Activated CD4-positive, alpha-beta T cell treated with anti-CD3 and anti-CD28 coated beads, Interleukin-2, Interleukin-6, amounts not matched to agents 100 ng/mL and 50 ng/mL, durations not matched to agents 16 hours and 8 hours (primary cell): ENCODE measurements at regions not wholly inside any gene's neighbourhood (a gene's known extent, or its start where the extent isn't known, plus 50 kb on each side); places are given as distances from the start of the nearest gene placed in this dataset.

Experiments
- DNase-seq: peaks from one replicate; pipeline ENCODE4 v3.0.0-alpha.2; 2020

DNA sequence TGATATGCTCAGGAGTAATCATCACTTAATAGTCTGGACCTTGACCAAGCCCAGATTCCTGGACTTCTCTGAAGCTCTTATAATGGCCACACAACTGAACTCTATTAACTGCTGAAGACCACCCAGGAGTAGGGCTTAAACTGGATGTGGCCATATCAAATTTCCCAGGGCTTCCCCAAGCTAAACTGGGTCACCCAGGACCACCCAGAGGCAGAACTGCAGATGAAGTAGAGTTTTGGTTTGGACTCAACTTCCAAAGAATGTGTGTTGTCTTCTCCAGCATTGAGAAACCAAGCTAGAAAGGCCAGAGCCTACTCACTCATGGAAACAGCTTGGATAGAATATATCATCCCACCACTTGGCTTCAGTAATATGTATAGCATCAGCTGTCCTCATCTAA lies 358.2 kb upstream of the MEOX2 start:
- DNase-seq = no peak

DNA sequence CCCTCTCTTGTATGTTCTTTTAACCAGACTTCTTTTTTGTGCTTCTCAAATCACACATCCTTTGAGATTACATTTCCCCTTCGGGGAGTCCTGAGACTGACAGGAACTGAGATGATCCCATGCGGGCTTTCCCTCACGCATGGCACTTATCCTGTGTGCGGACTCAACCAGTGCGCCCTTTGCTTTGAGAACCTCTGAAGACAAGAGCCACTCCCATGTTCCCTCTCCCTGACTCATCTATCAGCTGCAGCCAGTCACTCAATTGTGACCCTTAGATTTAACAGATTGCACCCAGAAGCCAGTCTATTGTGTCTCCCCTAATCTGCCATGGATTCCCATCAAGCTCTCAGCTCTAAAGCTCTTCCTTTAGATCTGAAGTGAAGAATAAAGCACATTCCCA lies 353.9 kb upstream of the MEOX2 start:
- DNase-seq = no peak

- no peak for DNase-seq
Measured at GRCh38 chr7:16038906-16039305, 352.4 kb upstream of the MEOX2 start.

- no peak for DNase-seq
Measured at GRCh38 chr7:16035392-16035791, 348.9 kb upstream of the MEOX2 start.

DNA sequence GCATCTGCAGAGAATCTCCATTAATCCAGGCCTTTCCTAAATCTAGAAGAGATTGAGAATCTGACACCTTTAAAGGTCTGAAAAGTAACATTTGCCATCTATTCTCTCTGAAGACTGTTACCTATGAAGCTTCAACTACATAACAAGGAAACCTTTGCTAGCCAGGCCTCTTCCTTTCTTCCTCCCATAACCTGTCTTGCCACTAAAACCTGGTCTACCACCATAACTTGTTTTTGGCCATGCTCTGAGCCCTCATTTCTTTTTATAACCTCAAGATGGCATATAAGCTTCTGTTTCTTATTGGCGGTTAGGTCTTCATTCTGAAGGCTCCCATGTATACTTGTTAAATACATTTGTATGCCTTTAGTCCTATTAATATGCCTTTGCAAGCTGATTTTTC lies 348.4 kb upstream of the MEOX2 start:
- DNase-seq = no peak

GRCh38 chr7:16034353-16034752 lies 347.9 kb upstream of the MEOX2 start:
- DNase-seq = no peak

DNA sequence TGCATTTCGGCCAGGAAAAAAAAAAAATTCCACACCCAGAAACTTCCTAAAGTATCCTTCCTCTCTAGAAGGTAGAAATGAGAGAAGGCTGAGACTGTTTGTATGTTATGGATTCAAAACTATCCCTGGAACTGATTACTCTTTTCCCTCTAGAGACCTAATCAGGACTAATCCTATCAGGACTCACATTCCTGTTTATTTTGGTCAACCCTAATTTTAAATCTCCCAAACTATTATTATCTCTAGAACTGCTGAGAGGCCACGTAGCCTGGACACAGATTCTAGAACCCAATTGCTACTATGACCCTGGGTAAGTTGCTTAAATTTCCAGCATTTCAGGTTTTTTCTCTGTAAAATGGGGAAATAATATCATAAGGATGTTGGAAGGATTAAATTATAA lies 346.8 kb upstream of the MEOX2 start:
- no peak for DNase-seq

DNA sequence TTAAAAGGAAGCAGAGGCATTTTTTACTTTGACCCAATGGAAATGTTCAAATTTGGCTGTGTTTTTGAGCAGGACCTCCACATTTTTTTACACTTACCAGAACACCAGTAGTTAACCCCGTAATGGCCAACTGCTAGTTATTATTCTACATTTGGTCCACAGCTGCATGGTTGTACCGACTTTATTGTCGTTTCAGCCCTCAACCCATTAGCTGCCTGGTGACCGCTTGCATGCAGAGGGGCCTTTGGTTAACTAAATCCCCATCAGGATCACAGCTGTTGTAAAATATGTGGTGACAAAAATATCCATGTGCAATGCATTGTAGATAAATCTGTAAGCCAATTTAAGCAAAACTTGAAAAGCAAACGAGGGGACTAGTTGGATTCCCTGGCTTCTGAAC lies 342.2 kb upstream of the MEOX2 start:
- DNase-seq = no peak

GRCh38 chr7:16028103-16028502 lies 341.6 kb upstream of the MEOX2 start:
- no peak for DNase-seq

- no peak for DNase-seq
Measured at GRCh38 chr7:16027396-16027795, 340.9 kb upstream of the MEOX2 start.

DNA sequence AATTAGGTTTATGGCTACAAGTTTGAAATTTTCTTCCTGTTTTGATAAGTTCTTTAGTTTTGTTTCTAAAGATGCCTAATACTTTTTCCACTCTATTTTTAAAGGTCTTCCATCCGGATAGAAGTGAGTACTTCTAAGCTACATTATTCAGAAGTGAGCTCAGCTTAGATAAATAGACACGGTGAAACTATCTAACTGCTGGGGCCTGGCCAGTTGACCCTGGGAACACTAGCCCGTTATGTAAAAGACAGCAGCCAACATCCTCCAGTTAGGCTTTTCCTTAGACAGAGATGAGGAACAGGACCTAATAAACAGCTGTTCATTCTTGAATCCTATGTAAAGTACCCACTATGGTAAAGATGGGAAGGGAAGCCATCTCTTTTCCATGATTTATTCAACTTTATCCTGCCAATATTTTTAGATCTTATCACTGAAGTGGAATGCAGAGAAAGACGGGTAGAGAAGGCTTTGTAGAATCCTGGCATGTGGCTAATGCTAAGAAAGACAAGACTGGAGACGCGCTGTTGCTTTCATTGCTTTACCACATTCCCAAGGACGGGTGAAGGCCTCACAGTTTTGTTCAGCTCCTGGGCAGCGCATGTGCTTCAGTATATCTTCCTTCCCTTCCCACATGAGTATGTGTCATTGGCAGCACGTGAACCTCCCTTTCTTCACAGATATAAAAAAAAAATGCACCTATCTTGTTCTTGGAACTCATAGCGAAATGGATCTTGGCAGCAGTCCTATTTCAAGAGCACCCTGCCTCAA lies 340.0 kb upstream of the MEOX2 start:
- no peak for DNase-seq

DNA sequence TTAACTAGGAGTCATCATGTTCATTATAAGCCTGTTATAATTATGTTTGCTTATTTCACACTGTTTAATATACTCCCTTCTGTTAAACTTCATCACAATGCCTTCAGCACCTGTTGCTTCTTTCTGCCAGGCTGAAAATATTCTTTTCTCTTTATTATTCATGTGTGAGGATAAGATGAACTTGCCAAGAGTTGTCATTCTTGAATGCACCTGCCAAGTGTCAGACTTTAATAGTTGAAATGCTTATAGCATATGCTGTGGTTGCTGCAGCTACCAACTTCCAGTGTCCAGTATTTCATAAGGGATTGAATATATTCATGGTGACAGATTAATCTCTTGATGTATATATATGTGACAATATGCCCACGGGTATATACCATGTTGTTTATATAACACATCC lies 339.2 kb upstream of the MEOX2 start:
- no peak for DNase-seq

- no peak for DNase-seq
Measured at GRCh38 chr7:16023503-16023902, 337.0 kb upstream of the MEOX2 start.

DNA sequence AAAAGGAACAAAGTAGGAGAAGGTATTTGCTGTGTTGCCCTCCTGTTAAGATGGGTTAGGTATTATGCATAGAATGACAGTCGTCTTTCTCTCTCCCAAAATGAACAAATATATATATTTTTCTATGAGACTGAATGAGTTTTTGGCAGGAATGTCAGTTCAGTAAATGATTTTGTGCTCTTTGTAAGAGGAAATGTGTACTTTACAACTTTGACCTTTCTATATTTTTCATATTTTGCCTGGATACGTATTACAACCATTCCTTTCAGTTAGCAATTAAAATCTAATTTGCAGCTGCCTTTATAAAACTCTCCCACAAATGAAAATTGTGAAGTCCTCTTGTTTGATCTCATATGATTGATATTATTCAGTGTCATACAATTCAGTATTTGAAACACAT lies 336.6 kb upstream of the MEOX2 start:
- no peak for DNase-seq

DNA sequence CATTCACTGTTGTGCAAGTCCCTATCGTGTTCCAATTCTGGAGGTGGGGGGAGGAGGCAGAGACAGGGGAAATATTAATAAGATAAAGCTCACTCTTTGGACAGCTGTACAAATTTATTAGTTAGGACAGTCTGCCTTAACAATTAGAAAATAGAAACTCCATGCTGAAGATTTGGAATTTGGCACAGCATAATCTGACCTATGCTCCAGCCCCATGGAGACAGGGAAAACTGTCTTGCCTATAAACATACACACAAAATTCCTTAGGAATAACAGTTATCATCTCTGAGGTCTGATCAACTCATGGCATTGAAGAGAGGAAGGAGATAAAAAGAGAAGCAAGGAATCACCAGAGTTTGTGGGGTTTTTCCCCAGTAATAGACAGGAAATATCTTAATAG lies 335.4 kb upstream of the MEOX2 start:
- DNase-seq = no peak

DNA sequence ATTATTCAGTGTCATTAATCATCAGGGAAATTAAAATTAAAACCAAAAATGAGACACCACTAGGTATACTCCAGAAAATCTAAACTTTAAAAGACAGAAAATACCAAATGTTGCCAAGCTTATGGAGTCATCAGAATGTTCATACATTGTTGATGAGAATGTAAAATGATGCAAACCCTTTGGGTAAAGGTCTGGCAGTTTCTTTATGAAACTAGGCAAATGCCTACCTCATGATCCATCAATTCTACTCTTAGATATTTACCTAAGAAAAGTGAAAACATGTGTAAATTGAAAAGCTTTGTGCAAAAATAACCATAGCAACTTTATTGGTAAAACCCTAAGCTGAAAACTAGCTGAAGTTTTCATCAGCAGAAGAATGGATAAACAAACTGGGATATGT lies 329.5 kb upstream of the MEOX2 start:
- no peak for DNase-seq

GRCh38 chr7:16014031-16014430 lies 327.5 kb upstream of the MEOX2 start:
- DNase-seq = no peak

GRCh38 chr7:16007911-16008310 lies 321.4 kb upstream of the MEOX2 start:
- DNase-seq = no peak

DNA sequence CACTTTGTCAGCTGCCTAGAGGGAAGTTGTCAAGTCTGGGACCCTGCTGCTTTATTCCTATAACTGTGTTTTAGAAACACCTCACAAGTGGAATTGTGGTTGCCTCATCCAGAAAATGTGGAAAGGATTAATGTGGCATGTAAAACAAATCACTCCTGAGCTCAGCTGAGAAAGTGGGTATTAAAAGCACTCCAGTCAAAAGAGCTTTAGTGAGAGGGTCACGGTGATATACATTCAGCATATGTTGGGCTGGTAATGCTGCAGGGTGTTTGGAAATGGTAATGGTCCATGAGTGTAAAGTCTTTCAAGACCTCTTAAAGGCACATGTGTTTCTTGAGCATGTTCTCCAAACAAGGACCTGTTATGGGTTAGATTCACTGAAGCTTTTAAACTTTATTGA lies 318.2 kb upstream of the MEOX2 start:
- no peak for DNase-seq

GRCh38 chr7:16001477-16001876 lies 315.0 kb upstream of the MEOX2 start:
- no peak for DNase-seq

GRCh38 chr7:15998617-15999016 lies 312.1 kb upstream of the MEOX2 start:
- DNase-seq = no peak

DNA sequence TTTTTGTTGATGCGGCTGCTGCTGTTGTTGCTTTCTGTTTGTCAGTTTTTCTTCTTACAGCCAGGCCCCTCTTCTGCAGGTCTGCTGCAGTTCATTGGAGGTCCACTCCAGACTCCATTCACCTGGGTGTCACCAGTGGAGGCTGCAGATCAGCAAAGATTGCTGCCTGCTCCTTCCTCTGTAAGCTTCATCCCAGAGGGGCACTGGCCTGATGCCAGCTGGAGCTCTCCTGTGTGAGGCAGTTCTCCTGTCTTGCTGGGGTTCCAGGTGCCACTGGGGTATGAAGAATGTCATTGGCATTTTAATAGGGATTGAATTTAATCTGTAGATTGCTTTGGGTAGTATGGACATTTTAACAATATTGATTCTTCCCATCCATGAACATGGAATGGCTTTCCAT lies 308.5 kb upstream of the MEOX2 start:
- DNase-seq = no peak

DNA sequence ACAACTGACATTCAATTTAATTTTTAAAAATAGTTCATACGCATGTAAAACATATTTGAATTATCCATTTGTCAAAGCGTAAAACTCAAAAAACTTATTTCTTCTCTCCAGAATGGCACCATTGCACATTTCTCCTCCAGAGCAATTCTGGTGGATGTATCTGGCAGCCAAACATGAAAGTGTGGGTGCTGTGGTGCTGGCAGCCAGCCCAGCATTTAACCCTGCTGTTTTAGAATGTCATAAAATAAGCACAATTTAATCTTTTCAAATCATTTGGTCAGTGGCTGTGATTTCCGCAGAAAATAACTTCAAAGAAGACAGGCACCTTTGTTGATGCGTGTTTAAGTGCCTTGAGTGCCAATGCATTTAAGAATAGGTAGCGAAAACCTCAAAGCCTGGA lies 302.7 kb upstream of the MEOX2 start:
- DNase-seq = no peak

GRCh38 chr7:15985587-15986384 lies 299.3 kb upstream of the MEOX2 start:
- DNase-seq = no peak

- DNase-seq = peak; percentile 19
Measured at GRCh38 chr7:15977663-15978062, 291.2 kb upstream of the MEOX2 start.
